Adrenal gland (tissue), 5 donors: ENCODE measurements at regions not wholly inside any gene's neighbourhood (a gene's known extent, or its start where the extent isn't known, plus 50 kb on each side); places are given as distances from the start of the nearest gene placed in this dataset.

Source experiments
- POLR2A ChIP-seq, 2 donors: fragments of 450-650 bp; IDR thresholded peaks; one replicate each; pipeline ENCODE4 v1.6.1; 2017; ENCODE audit warnings: antibody characterized with exemption in 2 of 2, mild to moderate bottlenecking in 2 of 2, moderate library complexity in 1 of 2
- TF ChIP-seq, protein P1 (sequence below), 6 experiments: fragments of 450-650 bp in 4 of 6; fragments of 200-600 bp in 2 of 6; sonication (generic) in 1 of 6; IDR thresholded peaks; 1 replicate in 5 of 6; 2 replicates in 1 of 6; pipeline versions ENCODE4 v1.5.1 to v1.8.0; 2016 to 2021; ENCODE audit warnings: antibody characterized with exemption in 6 of 6, mild to moderate bottlenecking in 2 of 6, moderate library complexity in 1 of 6
- donor health status: DM: no; HTN: no; CAD: no.

- TF ChIP-seq, protein P1, sequence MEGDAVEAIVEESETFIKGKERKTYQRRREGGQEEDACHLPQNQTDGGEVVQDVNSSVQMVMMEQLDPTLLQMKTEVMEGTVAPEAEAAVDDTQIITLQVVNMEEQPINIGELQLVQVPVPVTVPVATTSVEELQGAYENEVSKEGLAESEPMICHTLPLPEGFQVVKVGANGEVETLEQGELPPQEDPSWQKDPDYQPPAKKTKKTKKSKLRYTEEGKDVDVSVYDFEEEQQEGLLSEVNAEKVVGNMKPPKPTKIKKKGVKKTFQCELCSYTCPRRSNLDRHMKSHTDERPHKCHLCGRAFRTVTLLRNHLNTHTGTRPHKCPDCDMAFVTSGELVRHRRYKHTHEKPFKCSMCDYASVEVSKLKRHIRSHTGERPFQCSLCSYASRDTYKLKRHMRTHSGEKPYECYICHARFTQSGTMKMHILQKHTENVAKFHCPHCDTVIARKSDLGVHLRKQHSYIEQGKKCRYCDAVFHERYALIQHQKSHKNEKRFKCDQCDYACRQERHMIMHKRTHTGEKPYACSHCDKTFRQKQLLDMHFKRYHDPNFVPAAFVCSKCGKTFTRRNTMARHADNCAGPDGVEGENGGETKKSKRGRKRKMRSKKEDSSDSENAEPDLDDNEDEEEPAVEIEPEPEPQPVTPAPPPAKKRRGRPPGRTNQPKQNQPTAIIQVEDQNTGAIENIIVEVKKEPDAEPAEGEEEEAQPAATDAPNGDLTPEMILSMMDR (IDR thresholded peaks at IDR 0.05): no peak
- TF ChIP-seq POLR2A (IDR thresholded peaks at IDR 0.05): no peak
Observed at GRCh38 chr2:209323738-209324137, 100.1 kb upstream of the MAP2 start.
